Liver (tissue), 8 donors: ENCODE measurements at regions not wholly inside any gene's neighbourhood (a gene's known extent, or its start where the extent isn't known, plus 50 kb on each side); places are given as distances from the start of the nearest gene placed in this dataset.

Source experiments
- DNase-seq: peaks from one replicate; pipeline ENCODE4 v3.0.0-alpha.2; 2017; ENCODE audit warnings: low spot score
- H3K27ac ChIP-seq, 2 donors: one replicate each; pipeline ENCODE4 v1.7.0; 2013; ENCODE audit warnings: inconsistent platforms in 2 of 2, low read length in 2 of 2, control low read depth in 1 of 2, low read depth in 1 of 2, mild to moderate bottlenecking in 1 of 2
- H3K27me3 ChIP-seq, 4 donors: one replicate each; pipeline versions ENCODE4 v1.6.1 to v1.7.0; 2013; ENCODE audit warnings: low read length in 3 of 4, inconsistent platforms in 1 of 4, mild to moderate bottlenecking in 1 of 4, moderate library complexity in 1 of 4; ENCODE audit not compliant: control insufficient read depth in 4 of 4, insufficient read depth in 4 of 4
- H3K36me3 ChIP-seq, 4 donors: one replicate each; pipeline versions ENCODE4 v1.6.1 to v1.7.0; 2013; ENCODE audit warnings: low read length in 3 of 4, mild to moderate bottlenecking in 3 of 4, low read depth in 1 of 4, moderate library complexity in 1 of 4; ENCODE audit not compliant: control insufficient read depth in 4 of 4, insufficient read depth in 3 of 4
- H3K4me1 ChIP-seq, 4 donors: one replicate each; pipeline versions ENCODE4 v1.6.1 to v1.7.0; 2013; ENCODE audit warnings: low read length in 3 of 4, mild to moderate bottlenecking in 3 of 4, moderate library complexity in 1 of 4; ENCODE audit not compliant: control insufficient read depth in 4 of 4, insufficient read depth in 4 of 4
- H3K4me3 ChIP-seq, 3 donors: one replicate each; pipeline versions ENCODE4 v1.6.1 to v1.7.0; 2013; ENCODE audit warnings: low read length in 3 of 3, control low read depth in 1 of 3, low read depth in 1 of 3, mild to moderate bottlenecking in 1 of 3
- H3K9ac ChIP-seq, 2 donors: one replicate each; pipeline ENCODE4 v1.7.0; 2013; ENCODE audit warnings: low read length in 2 of 2, mild to moderate bottlenecking in 2 of 2, moderate library complexity in 2 of 2, control low read depth in 1 of 2, low read depth in 1 of 2
- H3K9me3 ChIP-seq, 4 donors: one replicate each; pipeline versions ENCODE4 v1.6.1 to v1.7.0; 2013; ENCODE audit warnings: low read length in 3 of 4; ENCODE audit not compliant: control insufficient read depth in 4 of 4
- CTCF ChIP-seq: fragments of 150-350 bp; IDR thresholded peaks from 2 replicates; pipeline ENCODE4 v1.5.1; 2017; ENCODE audit warnings: improper control_type of control experiment, low read depth, low read length; ENCODE audit not compliant: missing input control
- EGR1 ChIP-seq, 2 donors: IDR thresholded peaks; 2 replicates each; pipeline ENCODE4 v1.6.1; 2016 to 2018; ENCODE audit warnings: antibody characterized with exemption in 2 of 2, low read depth in 2 of 2
- GABPA ChIP-seq, 2 donors: IDR thresholded peaks in 1 of 2; conservative IDR thresholded peaks in 1 of 2; 2 replicates each; pipeline ENCODE4 v1.6.1; 2016; ENCODE audit warnings: antibody characterized with exemption in 2 of 2, mild to moderate bottlenecking in 1 of 2, moderate library complexity in 1 of 2
- HNF4A ChIP-seq, 2 donors: conservative IDR thresholded peaks; 2 replicates each; pipeline ENCODE4 v1.6.1; 2016; ENCODE audit warnings: antibody characterized with exemption in 2 of 2, mild to moderate bottlenecking in 2 of 2
- JUND ChIP-seq, 2 donors: IDR thresholded peaks; 2 replicates each; pipeline ENCODE4 v1.6.1; 2016; ENCODE audit warnings: antibody characterized with exemption in 2 of 2
- NR2F2 ChIP-seq: IDR thresholded peaks from 2 replicates; pipeline ENCODE4 v1.6.1; 2016; ENCODE audit warnings: antibody characterized with exemption
- RAD21 ChIP-seq, 2 donors: IDR thresholded peaks; 2 replicates each; pipeline ENCODE4 v1.6.1; 2016; ENCODE audit warnings: antibody characterized with exemption in 2 of 2, mild to moderate bottlenecking in 2 of 2
- REST ChIP-seq: IDR thresholded peaks from 2 replicates; pipeline ENCODE4 v1.6.1; 2016; ENCODE audit warnings: antibody characterized with exemption, mild to moderate bottlenecking
- RXRA ChIP-seq, 2 donors: IDR thresholded peaks; 2 replicates each; pipeline ENCODE4 v1.6.1; 2017 to 2018; ENCODE audit warnings: antibody characterized with exemption in 2 of 2, mild to moderate bottlenecking in 1 of 2
- SP1 ChIP-seq: IDR thresholded peaks from 2 replicates; pipeline ENCODE4 v1.6.1; 2018; ENCODE audit warnings: antibody characterized with exemption, mild to moderate bottlenecking
- TAF1 ChIP-seq: conservative IDR thresholded peaks from 2 replicates; pipeline ENCODE4 v1.6.1; 2016; ENCODE audit warnings: antibody characterized with exemption, mild to moderate bottlenecking
- YY1 ChIP-seq: IDR thresholded peaks from 2 replicates; pipeline ENCODE4 v1.6.1; 2016; ENCODE audit warnings: antibody characterized with exemption, mild to moderate bottlenecking
- ZBTB33 ChIP-seq: IDR thresholded peaks from 2 replicates; pipeline ENCODE4 v1.6.1; 2016; ENCODE audit warnings: antibody characterized with exemption
- WGBS: extraction: QIAGEN DNeasy Blood & Tissue Kit; methylation state at CpG from one replicate; pipeline ENCODE4 v1.1.7; 2013; 5-methylcytosine and 5-hydroxymethylcytosine counted together
- donor health status: healthy.
- donor health status: healthy.
- donor health status: healthy.
- donor health status: healthy.
- donor health status: healthy.

- DNase-seq: no peak
- Histone ChIP-seq H3K4me3 (no peak overlapping the region), H3K9me3 (no peaks in the 10 kb centered on the region), H3K27me3 (peaks cover 0 to 10% (median 0%) of the 10 kb centered on the region in 4 donors), H3K36me3 (no peaks in the 10 kb centered on the region), H3K4me1 (no peaks in the 10 kb centered on the region), H3K27ac (no peak overlapping the region), H3K9ac (no peak overlapping the region)
- 36% methylated on average over 3 of the region's 3 CpGs for WGBS
- TF ChIP-seq RXRA (IDR thresholded peaks at IDR 0.05): no peak
- TF ChIP-seq HNF4A (conservative IDR thresholded peaks at IDR 0.05): no peak
- no peak for TF ChIP-seq RAD21 (IDR thresholded peaks at IDR 0.05)
Measured at GRCh38 chr3:117600112-117600511, 890.5 kb downstream of the TUSC7 start.

- H3K9ac ChIP-seq: no peak overlapping the region
- no peak overlapping the region for H3K27ac ChIP-seq
- no peaks in the 10 kb centered on the region for H3K9me3 ChIP-seq
- no peaks in the 10 kb centered on the region for H3K4me1 ChIP-seq
- WGBS: 72% methylated on average over 4 of the region's 4 CpGs
- peaks cover 0 to 10% (median 0%) of the 10 kb centered on the region in 4 donors for H3K27me3 ChIP-seq
- DNase-seq: no peak
- TF ChIP-seq NR2F2 (no peak), CTCF (no peak), YY1 (no peak), JUND (IDR thresholded peaks at IDR 0.05) (no peak), EGR1 (IDR thresholded peaks at IDR 0.05; ENCODE audit: low read depth in 2 of 2) (no peak), REST (no peak), SP1 (no peak), RXRA (IDR thresholded peaks at IDR 0.05) (no peak), GABPA (IDR thresholded peaks at IDR 0.05 in 1 of 2, conservative IDR thresholded peaks at IDR 0.05 in 1 of 2) (no peak), RAD21 (IDR thresholded peaks at IDR 0.05) (no peak), TAF1 (no peak)
- H3K4me3 ChIP-seq: no peak overlapping the region
- H3K36me3 ChIP-seq: no peaks in the 10 kb centered on the region
Measured at GRCh38 chr3:117600666-117601065, 891.1 kb downstream of the TUSC7 start.

- Histone ChIP-seq H3K27ac (no peak overlapping the region), H3K36me3 (no peaks in the 10 kb centered on the region), H3K4me1 (no peaks in the 10 kb centered on the region), H3K4me3 (no peak overlapping the region), H3K9me3 (no peaks in the 10 kb centered on the region), H3K9ac (no peak overlapping the region), H3K27me3 (peaks cover 0 to 5% (median 0%) of the 10 kb centered on the region in 4 donors)
- DNase-seq: no peak
- WGBS: 60% methylated on average over 4 of the region's 4 CpGs
- TF ChIP-seq GABPA (IDR thresholded peaks at IDR 0.05 in 1 of 2, conservative IDR thresholded peaks at IDR 0.05 in 1 of 2) (no peak), TAF1 (no peak), ZBTB33 (no peak), JUND (IDR thresholded peaks at IDR 0.05) (no peak)
Measured at GRCh38 chr3:117602058-117602644, 892.6 kb downstream of the TUSC7 start.
